HG02759 (cell line): ENCODE measurements at regions not wholly inside any gene's neighbourhood (a gene's known extent, or its start where the extent isn't known, plus 50 kb on each side); places are given as distances from the start of the nearest gene placed in this dataset.

Experiments used
- ATAC-seq: cut with Tn5 transposase; IDR thresholded peaks from one replicate; pipeline ENCODE4 v1.9.1; 2021; ENCODE audit warnings: mild to moderate bottlenecking, moderate library complexity; ENCODE audit not compliant: unreplicated experiment

DNA sequence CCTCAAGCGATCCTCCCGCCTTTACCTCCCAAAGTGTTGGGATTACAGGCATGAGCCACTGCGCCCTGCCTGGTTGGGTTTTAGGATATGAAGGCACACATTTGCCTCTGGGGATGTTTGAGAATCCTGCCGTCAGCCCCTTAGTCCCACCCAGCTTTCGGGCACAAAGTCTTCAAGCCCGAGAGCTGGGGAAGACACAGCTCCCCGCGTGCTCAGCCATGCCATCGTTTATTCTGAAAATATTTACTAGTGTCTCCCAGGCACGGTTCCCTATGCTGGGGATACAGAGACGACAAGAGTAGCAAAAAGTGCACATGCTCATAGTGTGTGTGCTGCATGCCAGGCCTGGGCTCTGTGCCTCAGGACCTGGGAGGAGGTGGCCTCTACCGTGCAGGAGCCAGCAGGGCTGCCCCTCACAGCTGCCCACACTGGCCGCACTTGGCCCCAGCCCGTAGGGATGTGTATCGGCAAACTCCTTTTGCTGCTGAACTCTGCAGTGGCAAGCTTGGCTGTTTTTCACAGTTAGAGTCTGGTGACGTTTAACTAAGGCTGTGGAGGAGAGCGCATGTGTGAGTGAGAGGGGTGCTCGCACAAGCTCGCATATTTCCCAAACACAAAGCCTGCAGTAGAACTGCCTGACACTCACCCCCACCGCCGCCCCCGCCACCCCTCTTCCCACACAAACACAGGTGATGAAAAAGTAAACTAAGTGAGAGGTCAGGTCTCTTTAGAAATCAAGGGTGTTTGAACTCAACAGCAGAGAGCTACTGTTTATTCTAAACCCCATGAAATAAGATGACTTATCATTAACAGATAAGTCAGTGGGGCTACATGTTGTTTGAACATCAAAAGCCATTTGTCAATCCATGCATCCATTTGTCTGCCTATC lies 266.4 kb downstream of the MRTFB start:
- no peak for ATAC-seq

DNA sequence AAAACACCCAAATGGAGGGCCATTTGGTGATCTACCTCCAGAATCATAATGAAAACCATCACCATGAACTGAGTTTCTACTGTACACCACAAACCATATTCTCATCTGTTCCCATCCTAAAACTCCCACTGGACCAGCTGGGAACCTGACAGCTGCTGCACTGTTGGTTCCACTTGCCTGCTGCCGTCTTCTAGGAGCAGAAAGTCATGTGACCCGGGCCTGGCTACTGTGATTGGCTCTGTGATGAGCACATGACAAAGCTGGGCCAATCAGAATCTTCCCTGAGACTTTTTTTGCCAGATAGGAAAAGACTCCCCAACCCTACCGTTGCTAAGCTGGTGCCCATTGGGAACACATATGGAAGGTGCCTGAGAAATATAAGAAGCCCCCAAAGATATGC lies 264.2 kb downstream of the MRTFB start:
- ATAC-seq, result no peak

DNA sequence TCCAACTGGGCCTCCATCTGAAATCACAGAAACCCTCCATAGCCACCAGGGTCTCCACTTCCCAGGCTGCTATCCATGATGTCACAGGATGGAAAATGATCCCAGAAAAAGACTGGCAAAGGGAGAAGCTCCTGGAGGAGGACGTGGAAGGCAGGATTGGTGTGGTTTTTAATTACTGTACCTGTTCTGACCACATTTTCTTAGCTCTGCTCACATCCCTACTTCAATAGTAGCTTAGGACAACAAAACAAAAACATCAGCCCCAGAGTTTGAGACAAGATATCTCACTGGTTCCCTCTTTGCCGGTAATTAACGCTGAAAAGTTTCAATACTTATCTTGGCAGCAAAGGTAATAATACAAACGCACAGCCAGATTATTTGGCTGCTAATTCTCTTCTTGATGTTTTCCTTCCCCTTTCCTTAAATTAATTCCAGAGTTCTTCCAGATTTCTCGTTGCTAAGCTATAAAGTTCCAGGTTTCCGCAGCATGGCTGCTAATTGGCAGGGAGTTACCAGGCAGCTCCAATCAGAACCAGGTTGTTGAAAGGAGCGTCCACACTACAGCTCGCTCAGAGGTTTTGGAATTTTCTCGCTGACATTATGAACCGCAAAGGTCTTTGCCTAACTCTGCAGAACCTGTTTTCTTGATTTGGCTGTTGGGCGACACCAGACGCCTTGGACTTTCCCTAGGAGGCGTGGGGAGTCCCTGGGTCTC lies 263.4 kb downstream of the MRTFB start:
- no peak for ATAC-seq

DNA sequence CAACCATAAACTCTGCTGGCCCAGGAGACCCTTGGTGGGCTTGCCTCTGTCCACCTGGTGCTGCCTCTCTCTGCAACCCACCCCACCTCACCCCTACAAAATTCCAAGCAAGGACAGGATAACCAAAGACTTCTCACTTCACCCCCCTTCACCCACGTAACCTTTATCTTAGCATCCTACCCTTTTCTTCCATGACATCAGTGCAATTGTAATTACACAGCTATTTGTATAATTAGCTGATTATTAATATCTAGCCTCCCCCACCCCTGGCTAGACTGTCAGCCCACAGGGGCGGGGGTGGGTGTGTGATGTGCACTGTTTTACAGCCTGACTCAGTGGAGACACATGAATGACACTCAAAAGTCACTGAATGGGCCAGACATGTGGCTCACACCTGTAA lies 262.2 kb downstream of the MRTFB start:
- no peak for ATAC-seq

DNA sequence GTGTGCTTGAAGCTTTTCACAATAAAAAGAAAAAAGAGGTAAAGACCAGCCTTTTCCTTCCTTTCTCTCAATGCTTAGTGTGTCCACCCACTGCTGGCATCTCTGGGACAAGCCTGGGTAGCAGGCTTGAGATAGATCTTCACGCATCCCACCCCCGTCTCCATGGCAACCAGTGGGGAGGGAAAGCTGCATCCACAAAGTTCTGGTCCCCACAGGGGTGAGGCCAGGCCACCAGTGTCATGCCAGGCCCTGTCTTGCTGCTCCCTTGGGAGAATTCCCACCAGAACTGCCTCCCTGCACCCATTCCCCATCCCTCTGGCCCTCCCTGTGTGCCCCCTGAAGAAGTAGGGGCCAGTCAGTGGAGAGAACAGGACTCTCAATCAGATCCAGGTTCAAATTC lies 259.9 kb downstream of the MRTFB start:
- ATAC-seq, result no peak

DNA sequence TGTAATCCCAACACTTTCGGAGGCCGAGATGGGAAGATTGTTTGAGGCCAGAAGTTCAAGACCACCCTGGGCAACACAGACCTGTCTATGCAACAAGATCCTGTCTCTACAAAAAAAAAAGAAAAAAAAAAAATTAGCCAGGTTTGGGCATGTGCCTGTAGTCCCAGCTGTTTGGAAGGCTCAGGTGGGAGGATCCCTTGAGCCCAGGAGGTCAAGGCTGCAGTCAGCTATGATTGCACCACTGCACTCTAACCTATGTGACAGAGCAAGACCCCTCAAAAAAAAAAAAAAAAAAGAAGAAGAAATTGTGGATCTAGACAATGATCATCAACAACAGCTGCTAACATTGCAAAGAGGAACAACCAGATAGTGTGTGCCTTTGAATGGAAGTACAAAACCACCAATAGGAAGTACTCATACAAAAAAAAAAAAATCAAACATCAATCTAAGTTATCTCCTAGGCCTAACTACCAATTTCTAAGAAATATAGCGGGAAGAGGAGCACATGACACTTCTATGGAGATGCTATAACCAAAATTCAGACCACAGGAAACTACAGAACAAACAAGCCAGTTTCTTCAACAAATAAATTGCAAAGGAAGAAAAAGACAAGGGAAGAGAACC lies 258.7 kb downstream of the MRTFB start:
- ATAC-seq, result no peak

DNA sequence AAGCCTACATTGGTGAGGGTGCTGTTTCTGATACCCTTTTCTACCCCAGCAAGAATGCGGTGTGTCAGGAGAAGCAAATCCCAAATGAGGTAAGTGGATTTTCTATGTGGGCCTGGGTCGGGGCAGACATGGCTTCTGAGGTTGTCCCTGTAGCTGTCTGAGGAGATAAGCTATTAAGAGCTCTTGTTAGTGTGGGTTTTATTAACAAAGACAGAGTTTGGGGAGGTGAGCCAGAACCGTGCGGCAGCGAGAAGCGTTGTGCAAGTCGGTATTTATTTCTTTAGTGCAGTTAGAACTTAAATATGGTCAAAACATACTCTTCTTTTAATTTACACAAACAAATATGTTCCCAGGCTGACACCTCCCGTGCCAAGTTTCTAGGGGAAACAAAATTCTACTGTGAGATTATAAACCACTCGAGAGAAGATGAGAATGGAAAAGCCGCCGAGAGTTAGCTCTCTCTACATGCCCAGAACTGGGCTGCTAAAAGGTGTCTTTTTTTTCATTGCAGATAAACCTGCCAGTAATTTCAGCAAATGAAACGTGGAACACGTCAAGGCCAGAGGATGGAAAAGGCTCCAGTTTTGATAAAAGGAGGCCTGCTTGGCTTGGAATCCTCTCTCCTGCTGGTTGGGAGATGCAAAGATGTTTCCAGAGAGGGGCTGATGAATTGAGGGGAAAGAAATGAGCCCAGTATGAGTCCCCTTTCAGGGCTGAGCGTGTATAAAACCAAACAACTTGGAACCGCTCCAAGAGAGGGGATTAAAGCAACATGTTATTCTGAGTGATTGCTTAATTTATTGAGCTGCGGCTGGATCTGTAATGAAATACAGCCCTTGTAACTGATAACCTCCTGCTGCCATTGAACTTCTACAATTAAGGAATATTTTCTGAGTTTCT lies 254.6 kb downstream of the MRTFB start:
- ATAC-seq, result no peak

DNA sequence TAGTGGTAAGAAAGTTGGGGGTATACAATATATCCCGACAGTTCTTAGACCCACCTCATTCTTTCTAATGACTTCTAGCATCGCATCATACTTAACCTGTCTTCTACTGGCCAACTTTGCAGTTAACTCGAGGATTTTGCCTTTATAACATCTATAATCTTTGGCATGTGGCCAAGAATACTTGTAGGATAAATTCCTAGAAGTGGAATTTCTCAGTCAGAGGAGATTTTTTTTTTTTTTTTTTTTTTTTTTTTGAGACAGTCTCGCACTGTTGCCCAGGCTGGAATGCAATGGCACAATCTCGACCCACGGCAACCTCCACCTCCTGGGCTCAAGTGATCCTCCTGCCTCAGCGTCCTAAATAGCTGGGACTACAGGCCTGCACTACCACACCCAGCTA lies 253.5 kb downstream of the MRTFB start:
- no peak for ATAC-seq

DNA sequence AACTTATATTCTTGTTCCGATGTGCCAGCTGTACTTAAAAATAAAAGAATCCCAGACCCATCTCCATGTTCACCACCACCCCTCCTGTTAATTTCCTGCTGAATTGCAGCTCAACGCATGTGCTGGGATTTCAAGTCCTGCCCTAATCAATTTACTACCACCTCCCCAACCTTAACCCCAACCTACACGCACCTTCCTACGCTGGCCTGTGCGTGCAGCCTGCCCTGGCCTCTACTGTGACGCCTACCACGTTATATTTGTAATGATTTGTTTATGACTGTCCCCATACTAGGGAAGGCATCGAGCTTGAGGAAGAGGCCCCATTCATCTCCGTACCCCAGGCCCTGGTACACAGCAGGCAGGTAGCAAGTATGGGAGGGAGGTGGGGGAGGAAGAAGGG lies 251.1 kb downstream of the MRTFB start:
- ATAC-seq, result no peak

DNA sequence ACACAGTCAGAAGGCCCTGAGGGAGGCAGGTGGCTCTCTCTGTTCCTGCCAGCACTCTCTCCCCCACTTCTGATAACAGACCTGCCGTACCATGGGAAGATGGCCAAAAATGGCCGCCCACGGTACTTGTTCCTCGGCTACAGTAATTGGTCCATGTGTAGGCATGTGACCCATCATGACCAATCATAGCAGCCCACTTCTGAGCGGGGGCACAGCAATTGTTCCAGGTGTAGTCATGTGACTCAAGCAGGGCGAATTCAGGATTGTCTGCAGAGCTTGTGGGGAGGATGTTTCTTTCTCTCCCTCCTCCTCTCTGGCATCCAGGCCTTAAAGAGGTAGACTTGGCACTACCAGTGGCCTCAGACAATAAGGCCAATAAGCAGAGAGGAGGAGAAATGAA lies 250.4 kb downstream of the MRTFB start:
- no peak for ATAC-seq

DNA sequence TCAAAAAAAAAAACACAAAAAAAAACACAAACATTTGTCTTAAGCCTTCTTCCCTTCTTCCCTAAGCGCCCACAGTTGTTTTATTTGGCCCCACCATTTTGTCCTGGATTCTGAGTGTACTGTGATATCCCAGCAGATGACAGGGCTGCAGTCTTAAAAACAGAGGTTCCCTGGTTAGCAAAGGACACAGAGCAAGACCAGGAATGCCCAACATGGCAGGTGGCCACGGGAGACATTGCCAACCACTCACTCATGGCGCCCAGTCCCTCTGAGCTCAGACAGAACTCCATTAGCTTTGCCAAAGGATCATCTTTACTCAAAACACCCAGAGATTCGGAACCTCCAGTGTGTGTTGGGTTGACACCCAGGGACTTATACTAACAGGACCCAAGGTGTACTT lies 249.3 kb downstream of the MRTFB start:
- ATAC-seq, result no peak
